Lower leg skin (tissue), 4 donors: ENCODE measurements at regions not wholly inside any gene's neighbourhood (a gene's known extent, or its start where the extent isn't known, plus 50 kb on each side); places are given as distances from the start of the nearest gene placed in this dataset.

Source experiments
- DNase-seq, 2 donors: peaks; one replicate each; pipeline ENCODE4 v3.0.0-alpha.2; 2019; ENCODE audit warnings: low spot score in 2 of 2
- H3K4me3 ChIP-seq: fragments of 200-600 bp; sonication (generic); 2 replicates; pipeline ENCODE4 v1.5.1; 2017; ENCODE audit warnings: mild to moderate bottlenecking, low read depth; ENCODE audit not compliant: poor library complexity, severe bottlenecking
- CTCF ChIP-seq, 3 donors: fragments of 450-650 bp; IDR thresholded peaks; one replicate each; pipeline ENCODE4 v1.5.1; 2016; ENCODE audit warnings: antibody characterized with exemption in 3 of 3, mild to moderate bottlenecking in 3 of 3, moderate library complexity in 2 of 3
- POLR2A ChIP-seq, 2 donors: fragments of 450-650 bp; IDR thresholded peaks; one replicate each; pipeline ENCODE4 v1.6.1; 2016 to 2017; ENCODE audit warnings: antibody characterized with exemption in 2 of 2, mild to moderate bottlenecking in 1 of 2, moderate library complexity in 1 of 2
- WGBS, 2 donors: methylation state at CpG; one replicate each; pipeline ENCODE4 v1.1.5; 2018; 5-methylcytosine and 5-hydroxymethylcytosine counted together
- intact Hi-C: fragments of 100-400 bp; cut with DNase I; formaldehyde crosslinking; loops from one replicate; pipeline ENCODE4 v1.15.0; 2023; ENCODE audit warnings: low total_unique reads

GRCh38 chr13:29923554-29924481 is 73.4 kb upstream of the UBL3 start:
- H3K4me3 ChIP-seq, result no peak overlapping the region
- WGBS, 2 donors, result 23 to 29% methylated on average over 12 of the region's 12 CpGs
- intact Hi-C loops, result no loop called here
- DNase-seq, result peak; percentile 80 to 92
- TF ChIP-seq POLR2A (IDR thresholded peaks at IDR 0.05), result no peak
- TF ChIP-seq CTCF (IDR thresholded peaks at IDR 0.05), result peak in 1 of 3 donors; percentile 26

GRCh38 chr13:29922896-29923295 is 72.5 kb upstream of the UBL3 start:
- WGBS, 2 donors, result 81 to 83% methylated on average over 3 of the region's 3 CpGs
- intact Hi-C loops, result no loop called here
- H3K4me3 ChIP-seq, result no peak overlapping the region
- DNase-seq, result no peak
- TF ChIP-seq POLR2A (IDR thresholded peaks at IDR 0.05) (no peak), CTCF (IDR thresholded peaks at IDR 0.05) (no peak)

- intact Hi-C loops, result no loop called here
- WGBS, 2 donors, result 52 to 63% methylated on average over 7 of the region's 7 CpGs
- DNase-seq, result no peak
- no peak overlapping the region for H3K4me3 ChIP-seq
- TF ChIP-seq CTCF (IDR thresholded peaks at IDR 0.05) (no peak), POLR2A (IDR thresholded peaks at IDR 0.05) (no peak)
Measured at GRCh38 chr13:29922281-29922821, 71.9 kb upstream of the UBL3 start.

- no peak overlapping the region for H3K4me3 ChIP-seq
- intact Hi-C loops, result no loop called here
- DNase-seq, result no peak
- whole genome bisulfite sequencing, 2 donors, result 88 to 92% methylated on average over 6 of the region's 6 CpGs
- TF ChIP-seq POLR2A (IDR thresholded peaks at IDR 0.05), result no peak
- no peak for TF ChIP-seq CTCF (IDR thresholded peaks at IDR 0.05)
Measured at GRCh38 chr13:29921542-29921941, 71.1 kb upstream of the UBL3 start.

- no peak for TF ChIP-seq POLR2A (IDR thresholded peaks at IDR 0.05)
- TF ChIP-seq CTCF (IDR thresholded peaks at IDR 0.05), result no peak
- H3K4me3 ChIP-seq, result no peak overlapping the region
- DNase-seq, result no peak
- intact Hi-C loops, result no loop called here
- WGBS, 2 donors, result 82 to 86% methylated on average over 5 of the region's 5 CpGs
Measured at GRCh38 chr13:29920025-29920643, 69.7 kb upstream of the UBL3 start.
